Neural progenitor cell (in vitro differentiated cells): ENCODE measurements at regions not wholly inside any gene's neighbourhood (a gene's known extent, or its start where the extent isn't known, plus 50 kb on each side); places are given as distances from the start of the nearest gene placed in this dataset.

Experiments
- DNase-seq: peaks from one replicate; pipeline ENCODE4 v3.0.0-alpha.2; 2016; ENCODE audit warnings: low spot score
- H2AFZ ChIP-seq: fragments of 200-600 bp; sonication (generic); replicated peaks from 2 replicates; pipeline ENCODE4 v1.6.1; 2016; ENCODE audit warnings: antibody characterized with exemption
- H3F3A ChIP-seq: fragments of 200-600 bp; sonication (generic); 2 replicates; pipeline ENCODE4 v1.6.1; 2016; ENCODE audit warnings: antibody characterized with exemption, low read depth
- H3K27ac ChIP-seq: fragments of 200-600 bp; sonication (generic); 2 replicates; pipeline ENCODE4 v1.5.1; 2016; ENCODE audit warnings: mild to moderate bottlenecking
- H3K27me3 ChIP-seq: fragments of 200-600 bp; sonication (generic); 2 replicates; pipeline ENCODE4 v1.6.1; 2016; ENCODE audit warnings: mild to moderate bottlenecking, moderate library complexity
- H3K36me3 ChIP-seq: fragments of 200-600 bp; sonication (generic); 2 replicates; pipeline ENCODE4 v1.5.1; 2016
- H3K4me1 ChIP-seq: fragments of 200-600 bp; sonication (generic); 2 replicates; pipeline ENCODE4 v1.6.1; 2016; ENCODE audit warnings: mixed run types
- H3K4me2 ChIP-seq: fragments of 200-600 bp; sonication (generic); 2 replicates; pipeline ENCODE4 v1.6.1; 2016
- H3K4me3 ChIP-seq: fragments of 200-600 bp; sonication (generic); 2 replicates; pipeline ENCODE4 v1.5.1; 2016
- H3K79me2 ChIP-seq: fragments of 200-600 bp; sonication (generic); 2 replicates; pipeline ENCODE4 v1.6.1; 2016; ENCODE audit warnings: low read depth
- H3K9ac ChIP-seq: fragments of 200-600 bp; sonication (generic); 2 replicates; pipeline ENCODE4 v1.6.1; 2016
- H3K9me3 ChIP-seq: fragments of 200-600 bp; sonication (generic); 2 replicates; pipeline ENCODE4 v1.5.1; 2016; ENCODE audit warnings: low read depth
- H4K20me1 ChIP-seq: fragments of 200-600 bp; sonication (generic); 2 replicates; pipeline ENCODE4 v1.6.1; 2016; ENCODE audit warnings: low read depth
- H3K27ac Mint-ChIP-seq: 3 replicates; pipeline ENCODE4 v1.8.0; 2021; ENCODE audit warnings: mixed read lengths
- H3K27me3 Mint-ChIP-seq: 2 replicates; pipeline ENCODE4 v1.8.0; 2022; ENCODE audit warnings: low read depth, mild to moderate bottlenecking, inconsistent platforms, moderate library complexity, mixed read lengths; ENCODE audit not compliant: insufficient read depth
- H3K36me3 Mint-ChIP-seq: 3 replicates; pipeline ENCODE4 v1.8.0; 2021; ENCODE audit warnings: mixed read lengths
- H3K4me1 Mint-ChIP-seq: 3 replicates; pipeline ENCODE4 v1.8.0; 2021; ENCODE audit warnings: mixed read lengths
- H3K4me3 Mint-ChIP-seq: 3 replicates; pipeline ENCODE4 v1.8.0; 2021; ENCODE audit warnings: mild to moderate bottlenecking, moderate library complexity, mixed read lengths
- H3K9me3 Mint-ChIP-seq: 3 replicates; pipeline ENCODE4 v1.8.0; 2020; ENCODE audit warnings: mixed read lengths
- CTCF ChIP-seq: fragments of 200-600 bp; sonication (generic); IDR thresholded peaks from 2 replicates; pipeline ENCODE4 v1.5.1; 2017; ENCODE audit warnings: antibody characterized with exemption, mild to moderate bottlenecking
- EZH2 ChIP-seq: fragments of 200-600 bp; sonication (generic); IDR thresholded peaks from 2 replicates; pipeline ENCODE4 v1.6.1; 2017; ENCODE audit warnings: antibody characterized with exemption, mild to moderate bottlenecking, moderate library complexity
- EZH2phosphoT487 ChIP-seq: fragments of 200-600 bp; sonication (generic); IDR thresholded peaks from 2 replicates; pipeline ENCODE4 v1.6.1; 2017; ENCODE audit warnings: antibody characterized with exemption

- H3K27me3 ChIP-seq, result no peaks in the 10 kb centered on the region
- peaks cover 2% of the 10 kb centered on the region for H3K9me3 Mint-ChIP-seq
- no peak for DNase-seq
- H4K20me1 ChIP-seq, result no peaks in the 10 kb centered on the region
- no peaks in the 10 kb centered on the region for H3K4me1 ChIP-seq
- no peaks in the 10 kb centered on the region for H3F3A ChIP-seq
- no peak overlapping the region for H3K27ac ChIP-seq
- H3K79me2 ChIP-seq, result no peaks in the 10 kb centered on the region
- peaks cover 30% of the 10 kb centered on the region for H3K27me3 Mint-ChIP-seq
- no peaks in the 10 kb centered on the region for H3K9me3 ChIP-seq
- TF ChIP-seq EZH2 (no peak), CTCF (no peak), EZH2phosphoT487 (no peak)
- H3K4me3 ChIP-seq, result no peak overlapping the region
- H3K4me1 Mint-ChIP-seq, result peaks cover 10% of the 10 kb centered on the region
- no peaks in the 10 kb centered on the region for H3K36me3 ChIP-seq
- H3K4me3 Mint-ChIP-seq, result no peak overlapping the region
- H3K36me3 Mint-ChIP-seq, result no peaks in the 10 kb centered on the region
- H3K9ac ChIP-seq, result no peak overlapping the region
- no peak overlapping the region for H3K27ac Mint-ChIP-seq
- no peak overlapping the region for H3K4me2 ChIP-seq
- H2AFZ ChIP-seq, result no peak overlapping the region
Observed at GRCh38 chr1:18535391-18536210, 54.9 kb downstream of the KLHDC7A start.

GRCh38 chr1:18536356-18536755 is 55.6 kb downstream of the KLHDC7A start:
- peaks cover 2% of the 10 kb centered on the region for H3K9me3 Mint-ChIP-seq
- Histone ChIP-seq H3F3A (no peaks in the 10 kb centered on the region), H3K9ac (no peak overlapping the region), H3K36me3 (no peaks in the 10 kb centered on the region), H4K20me1 (no peaks in the 10 kb centered on the region), H3K27ac (no peak overlapping the region), H2AFZ (no peak overlapping the region), H3K4me2 (no peak overlapping the region), H3K27me3 (no peaks in the 10 kb centered on the region), H3K9me3 (no peaks in the 10 kb centered on the region), H3K4me3 (no peak overlapping the region), H3K79me2 (no peaks in the 10 kb centered on the region), H3K4me1 (no peaks in the 10 kb centered on the region)
- H3K4me1 Mint-ChIP-seq, result peaks cover 10% of the 10 kb centered on the region
- no peak for DNase-seq
- TF ChIP-seq EZH2phosphoT487 (no peak), CTCF (no peak), EZH2 (no peak)
- H3K4me3 Mint-ChIP-seq, result no peak overlapping the region
- no peaks in the 10 kb centered on the region for H3K36me3 Mint-ChIP-seq
- no peak overlapping the region for H3K27ac Mint-ChIP-seq
- H3K27me3 Mint-ChIP-seq, result peaks cover 30% of the 10 kb centered on the region

GRCh38 chr1:18536915-18537314 is 56.2 kb downstream of the KLHDC7A start:
- Histone ChIP-seq H3F3A (peaks cover 3% of the 10 kb centered on the region), H3K9me3 (no peaks in the 10 kb centered on the region), H4K20me1 (no peaks in the 10 kb centered on the region), H3K4me1 (peaks cover 4% of the 10 kb centered on the region), H2AFZ (no peak overlapping the region), H3K4me2 (no peak overlapping the region), H3K79me2 (no peaks in the 10 kb centered on the region), H3K36me3 (no peaks in the 10 kb centered on the region), H3K27me3 (no peaks in the 10 kb centered on the region), H3K9ac (no peak overlapping the region), H3K4me3 (no peak overlapping the region), H3K27ac (no peak overlapping the region)
- H3K4me1 Mint-ChIP-seq, result peaks cover 11% of the 10 kb centered on the region
- no peaks in the 10 kb centered on the region for H3K36me3 Mint-ChIP-seq
- H3K27ac Mint-ChIP-seq, result no peak overlapping the region
- peaks cover 2% of the 10 kb centered on the region for H3K9me3 Mint-ChIP-seq
- no peak for TF ChIP-seq CTCF
- no peak for TF ChIP-seq EZH2phosphoT487
- TF ChIP-seq EZH2, result no peak
- no peak for DNase-seq
- peaks cover 32% of the 10 kb centered on the region for H3K27me3 Mint-ChIP-seq
- no peak overlapping the region for H3K4me3 Mint-ChIP-seq
